ENCODE measurements at regions not wholly inside any gene's neighbourhood (a gene's known extent, or its start where the extent isn't known, plus 50 kb on each side); places are given as distances from the start of the nearest gene placed in this dataset.

- no peak for DNase-seq (ENCODE audit: low spot score in 2 of 2)
- no peaks in the 10 kb centered on the region for H3K4me1 ChIP-seq
- H3K27me3 ChIP-seq = no peaks in the 10 kb centered on the region
- TF ChIP-seq POLR2AphosphoS5 (IDR thresholded peaks at IDR 0.05) (no peak), CTCF (IDR thresholded peaks at IDR 0.05) (no peak), POLR2A (IDR thresholded peaks at IDR 0.05) (no peak)
- intact Hi-C loops (cut with DNase I; ENCODE audit: low total_unique reads) = no loop called here
- no peaks in the 10 kb centered on the region for H3K36me3 ChIP-seq
- H3K27ac ChIP-seq = no peak overlapping the region
- peaks cover 0 to 8% of the 10 kb centered on the region in 2 donors for H3K9me3 ChIP-seq
- no peak overlapping the region for H3K4me3 ChIP-seq
Measured at GRCh38 chr5:44935262-44935661, 126.5 kb downstream of the MRPS30 start.

- Histone ChIP-seq H3K27ac (no peak overlapping the region), H3K4me1 (no peaks in the 10 kb centered on the region), H3K36me3 (no peaks in the 10 kb centered on the region), H3K4me3 (no peak overlapping the region), H3K9me3 (peaks cover 0 to 8% of the 10 kb centered on the region in 2 donors), H3K27me3 (no peaks in the 10 kb centered on the region)
- no peak for DNase-seq (ENCODE audit: low spot score in 2 of 2)
- intact Hi-C loops (cut with DNase I; ENCODE audit: low total_unique reads) = no loop called here
- TF ChIP-seq CTCF (IDR thresholded peaks at IDR 0.05) = no peak
- TF ChIP-seq POLR2AphosphoS5 (IDR thresholded peaks at IDR 0.05) = no peak
- no peak for TF ChIP-seq POLR2A (IDR thresholded peaks at IDR 0.05)
Measured at GRCh38 chr5:44935871-44936270, 127.1 kb downstream of the MRPS30 start.

GRCh38 chr5:44942524-44943001 is 133.8 kb downstream of the MRPS30 start:
- Histone ChIP-seq H3K4me1 (no peaks in the 10 kb centered on the region), H3K27ac (no peak overlapping the region), H3K27me3 (no peaks in the 10 kb centered on the region), H3K4me3 (no peak overlapping the region), H3K9me3 (no peaks in the 10 kb centered on the region), H3K36me3 (no peaks in the 10 kb centered on the region)
- intact Hi-C loops (cut with DNase I; ENCODE audit: low total_unique reads) = no loop called here
- DNase-seq (ENCODE audit: low spot score in 2 of 2) = no peak
- TF ChIP-seq POLR2A (IDR thresholded peaks at IDR 0.05) = no peak
- no peak for TF ChIP-seq POLR2AphosphoS5 (IDR thresholded peaks at IDR 0.05)
- no peak for TF ChIP-seq CTCF (IDR thresholded peaks at IDR 0.05)

GRCh38 chr5:44943647-44944046 is 134.9 kb downstream of the MRPS30 start:
- TF ChIP-seq POLR2A (IDR thresholded peaks at IDR 0.05) (no peak), POLR2AphosphoS5 (IDR thresholded peaks at IDR 0.05) (no peak), CTCF (IDR thresholded peaks at IDR 0.05) (no peak)
- DNase-seq (ENCODE audit: low spot score in 2 of 2) = no peak
- Histone ChIP-seq H3K27ac (no peak overlapping the region), H3K4me3 (no peak overlapping the region), H3K9me3 (no peaks in the 10 kb centered on the region), H3K36me3 (no peaks in the 10 kb centered on the region), H3K27me3 (no peaks in the 10 kb centered on the region), H3K4me1 (no peaks in the 10 kb centered on the region)
- intact Hi-C loops (cut with DNase I; ENCODE audit: low total_unique reads) = no loop called here

- H3K27ac ChIP-seq = no peak overlapping the region
- no peaks in the 10 kb centered on the region for H3K4me1 ChIP-seq
- H3K36me3 ChIP-seq = no peaks in the 10 kb centered on the region
- H3K4me3 ChIP-seq = no peak overlapping the region
- intact Hi-C loops (cut with DNase I; ENCODE audit: low total_unique reads) = no loop called here
- no peak for DNase-seq (ENCODE audit: low spot score in 2 of 2)
- no peaks in the 10 kb centered on the region for H3K27me3 ChIP-seq
- no peak for TF ChIP-seq CTCF (IDR thresholded peaks at IDR 0.05)
- no peaks in the 10 kb centered on the region for H3K9me3 ChIP-seq
Measured at GRCh38 chr5:44945743-44946142, 137.0 kb downstream of the MRPS30 start.

All from breast epithelium (tissue), 4 donors.